ENCODE measurements at regions not wholly inside any gene's neighbourhood (a gene's known extent, or its start where the extent isn't known, plus 50 kb on each side); places are given as distances from the start of the nearest gene placed in this dataset.
A peak's percentile ranks its signal among the peaks of the same experiment; 100 is the strongest.

GRCh38 chr18:24936691-24937090, 415.3 kb downstream of the ZNF521 start:
- no peak for DNase-seq
- in situ Hi-C loops (cut with MboI; ENCODE audit: low pct_unique_long_range_greater_than_20kb, low sequenced_read_pairs), result no loop called here

- DNase-seq, result no peak
- in situ Hi-C loops (cut with MboI; ENCODE audit: low pct_unique_long_range_greater_than_20kb, low sequenced_read_pairs), result no loop called here
These were observed 414.2 kb downstream of the ZNF521 start for GRCh38 chr18:24937639-24938275.

GRCh38 chr18:24940416-24940815, 411.6 kb downstream of the ZNF521 start:
- no peak for DNase-seq
- in situ Hi-C loops (cut with MboI; ENCODE audit: low pct_unique_long_range_greater_than_20kb, low sequenced_read_pairs), result no loop called here

GRCh38 chr18:24941174-24941951, 410.6 kb downstream of the ZNF521 start:
- DNase-seq, result no peak
- in situ Hi-C loops (cut with MboI; ENCODE audit: low pct_unique_long_range_greater_than_20kb, low sequenced_read_pairs), result no loop called here

- DNase-seq, result no peak
- in situ Hi-C loops (cut with MboI; ENCODE audit: low pct_unique_long_range_greater_than_20kb, low sequenced_read_pairs), result no loop called here
These were observed 409.8 kb downstream of the ZNF521 start for GRCh38 chr18:24942144-24942543.

GRCh38 chr18:24947521-24948305, 404.3 kb downstream of the ZNF521 start:
- in situ Hi-C loops (cut with MboI; ENCODE audit: low pct_unique_long_range_greater_than_20kb, low sequenced_read_pairs), result no loop called here
- no peak for DNase-seq

GRCh38 chr18:24949908-24950307, 402.1 kb downstream of the ZNF521 start:
- in situ Hi-C loops (cut with MboI; ENCODE audit: low pct_unique_long_range_greater_than_20kb, low sequenced_read_pairs), result no loop called here
- DNase-seq, result no peak

GRCh38 chr18:24954341-24954740, 397.6 kb downstream of the ZNF521 start:
- in situ Hi-C loops (cut with MboI; ENCODE audit: low pct_unique_long_range_greater_than_20kb, low sequenced_read_pairs), result no loop called here
- DNase-seq, result no peak

- in situ Hi-C loops (cut with MboI; ENCODE audit: low pct_unique_long_range_greater_than_20kb, low sequenced_read_pairs), result no loop called here
These were observed 394.0 kb downstream of the ZNF521 start for GRCh38 chr18:24958001-24958400.

GRCh38 chr18:24959051-24959476, 392.9 kb downstream of the ZNF521 start:
- in situ Hi-C loops (cut with MboI; ENCODE audit: low pct_unique_long_range_greater_than_20kb, low sequenced_read_pairs), result no loop called here

More at GRCh38 chr18:24958001-24958400, 394.0 kb downstream of the ZNF521 start:
- no peak for DNase-seq

GRCh38 chr18:24964216-24964615, 387.8 kb downstream of the ZNF521 start:
- in situ Hi-C loops (cut with MboI; ENCODE audit: low pct_unique_long_range_greater_than_20kb, low sequenced_read_pairs), result no loop called here
- DNase-seq, result peak; percentile 75

More at GRCh38 chr18:24959051-24959476, 392.9 kb downstream of the ZNF521 start:
- DNase-seq, result no peak

- no peak for DNase-seq
- in situ Hi-C loops (cut with MboI; ENCODE audit: low pct_unique_long_range_greater_than_20kb, low sequenced_read_pairs), result no loop called here
These were observed 383.7 kb downstream of the ZNF521 start for GRCh38 chr18:24968238-24968775.

GRCh38 chr18:24972577-24972976, 379.4 kb downstream of the ZNF521 start:
- no peak for DNase-seq
- in situ Hi-C loops (cut with MboI; ENCODE audit: low pct_unique_long_range_greater_than_20kb, low sequenced_read_pairs), result no loop called here

- in situ Hi-C loops (cut with MboI; ENCODE audit: low pct_unique_long_range_greater_than_20kb, low sequenced_read_pairs), result no loop called here
- no peak for DNase-seq
These were observed 377.5 kb downstream of the ZNF521 start for GRCh38 chr18:24974431-24974830.

- in situ Hi-C loops (cut with MboI; ENCODE audit: low pct_unique_long_range_greater_than_20kb, low sequenced_read_pairs), result no loop called here
- DNase-seq, result no peak
These were observed 376.2 kb downstream of the ZNF521 start for GRCh38 chr18:24975496-24976372.

GRCh38 chr18:24976502-24976901, 375.5 kb downstream of the ZNF521 start:
- in situ Hi-C loops (cut with MboI; ENCODE audit: low pct_unique_long_range_greater_than_20kb, low sequenced_read_pairs), result no loop called here
- no peak for DNase-seq

GRCh38 chr18:24979235-24979634, 372.7 kb downstream of the ZNF521 start:
- no peak for DNase-seq
- in situ Hi-C loops (cut with MboI; ENCODE audit: low pct_unique_long_range_greater_than_20kb, low sequenced_read_pairs), result no loop called here

- DNase-seq, result no peak
- in situ Hi-C loops (cut with MboI; ENCODE audit: low pct_unique_long_range_greater_than_20kb, low sequenced_read_pairs), result no loop called here
These were observed 369.1 kb downstream of the ZNF521 start for GRCh38 chr18:24982831-24983230.

Measured in KBM-7 (cell line).